Heart right ventricle (tissue), 16 donors: ENCODE measurements at regions not wholly inside any gene's neighbourhood (a gene's known extent, or its start where the extent isn't known, plus 50 kb on each side); places are given as distances from the start of the nearest gene placed in this dataset.
"Not testable (repeated sequence)": the region's sequence is repeated elsewhere in the genome, so short reads cannot be mapped to it uniquely, and the experiment has no call there.

Experiments
- ATAC-seq, 8 donors: fragments of 200-7000 bp; cut with Tn5 transposase; one replicate each; pipeline ENCODE4 v1.9.1; 2020; ENCODE audit warnings: mild to moderate bottlenecking in 8 of 8, moderate library complexity in 8 of 8, moderate number of reproducible peaks in 1 of 8
- DNase-seq, 2 donors: peaks; one replicate each; pipeline ENCODE4 v3.0.0-alpha.2; 2020
- H3K27ac ChIP-seq, 10 donors: fragments of 200-600 bp; sonication (generic) in 2 of 10; one replicate each; pipeline versions ENCODE4 v1.5.0 to v1.8.0; 2020 to 2022; ENCODE audit warnings: mild to moderate bottlenecking in 3 of 10
- H3K27me3 ChIP-seq, 7 donors: fragments of 200-600 bp; one replicate each; pipeline ENCODE4 v1.8.0; 2021 to 2022; ENCODE audit warnings: mild to moderate bottlenecking in 2 of 7
- H3K36me3 ChIP-seq, 9 donors: fragments of 200-600 bp; sonication (generic) in 1 of 9; one replicate each; pipeline versions ENCODE4 v1.5.0 to v1.8.0; 2020 to 2022; ENCODE audit warnings: mild to moderate bottlenecking in 2 of 9
- H3K4me1 ChIP-seq, 9 donors: fragments of 200-600 bp; sonication (generic) in 1 of 9; one replicate each; pipeline versions ENCODE4 v1.5.0 to v1.8.0; 2020 to 2022; ENCODE audit warnings: mild to moderate bottlenecking in 4 of 9
- H3K4me3 ChIP-seq, 10 donors: fragments of 200-600 bp; sonication (generic) in 2 of 10; one replicate each; pipeline versions ENCODE4 v1.5.0 to v1.8.0; 2020 to 2022; ENCODE audit warnings: mild to moderate bottlenecking in 7 of 10, moderate library complexity in 2 of 10
- H3K9me3 ChIP-seq, 11 donors: fragments of 200-600 bp in 10 of 11; sonication (generic) in 2 of 11; one replicate each; pipeline versions ENCODE4 v1.5.0 to v1.8.0; 2013 to 2022; ENCODE audit warnings: mild to moderate bottlenecking in 2 of 11, control low read depth in 1 of 11, moderate library complexity in 1 of 11
- WGBS, 2 donors: extraction: QIAGEN DNeasy Blood & Tissue Kit; methylation state at CpG; one replicate each; pipeline ENCODE4 v1.1.7; 2013; ENCODE audit warnings: inconsistent platforms in 1 of 2; 5-methylcytosine and 5-hydroxymethylcytosine counted together
- intact Hi-C, 10 donors: fragments of 100-400 bp; cut with DNase I; formaldehyde crosslinking; loops; one replicate each; pipeline versions ENCODE4 v1.11.1 to v1.14.2; 2022
- donor health status: Arrhythmogenic right ventricular cardiomyopathy.
- donor health status: ischemic (EF 13 %, LVEDD 7.1; RV severe dilation, severe dysfunction).
- donor health status: healthy with polysubstance abuse.
- donor health status: DM: no; HTN: yes; CAD: no.
- donor health status: DM: no; HTN: no; CAD: no.
- donor health status: ischemic (EF 25% LVEDD 6.9; RV normal size, moderate dysfunction).
- donor health status: ischemic (EF 25% LVEDD 5.7; RV mildly dilated, moderate dysfunction).
- donor health status: healthy.
- donor health status: DM: yes; HTN: yes; CAD: no.
- donor health status: Ischemic cardiomyopathy.
- donor health status: ischemic (EF 35%, LVEDD 5.7; RV mildly dilated, moderate dysfunction).
- donor health status: nonischemic (EF 11% LVEDD 7.7; RV severe dilation, severe dysfunction).
- donor health status: DM: yes; HTN: yes; CAD: no.
- donor health status: PGD.
- donor health status: ischemic (EF 29% LVEDD 5.4; RV normal size, mild dysfunction).
- donor health status: nonischemic (EF 23%, LVEDD 6.1; RV moderate dilation, normal function).

DNA sequence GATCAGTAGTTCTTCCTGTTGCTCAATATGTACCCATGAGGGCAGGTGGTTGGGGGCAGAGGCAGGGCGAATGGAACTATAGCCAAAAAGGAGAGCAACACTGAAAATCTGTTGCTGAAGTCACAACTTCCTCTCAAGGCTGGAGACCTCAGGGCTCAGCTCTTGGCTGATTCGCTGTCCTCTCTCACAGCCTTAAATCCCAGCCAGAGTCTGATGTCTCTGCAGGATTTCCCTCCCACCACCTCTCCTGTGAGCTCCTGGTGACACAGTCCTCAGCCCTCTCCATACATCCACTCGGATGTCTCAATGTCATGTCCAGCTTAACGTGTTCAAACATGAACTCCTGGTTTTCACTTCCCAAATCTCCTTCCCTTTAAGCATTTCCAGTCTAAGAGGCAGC is 218.7 kb upstream of the FAM240B start:
- DNase-seq, H3K9me3 ChIP-seq, H3K36me3 ChIP-seq, H3K27me3 ChIP-seq, H3K27ac ChIP-seq, ATAC-seq, H3K4me1 ChIP-seq, H3K4me3 ChIP-seq, intact Hi-C loops: not testable (repeated sequence)
- 40 to 72% methylated on average over 1 of the region's 4 CpGs for WGBS, 2 donors

- H3K9me3 ChIP-seq, H3K4me3 ChIP-seq, ATAC-seq, H3K4me1 ChIP-seq, DNase-seq, intact Hi-C loops, H3K27ac ChIP-seq, H3K27me3 ChIP-seq, H3K36me3 ChIP-seq: not testable (repeated sequence)
- WGBS, 2 donors = 62 to 70% methylated on average over 2 of the region's 4 CpGs
These were observed 208.0 kb upstream of the FAM240B start for GRCh38 chr9:38927970-38928369.

- intact Hi-C loops, H3K27ac ChIP-seq, ATAC-seq: not testable (repeated sequence)
These were observed 206.6 kb upstream of the FAM240B start for GRCh38 chr9:38926565-38926964.

GRCh38 chr9:38921253-38921652 is 201.3 kb upstream of the FAM240B start:
- H3K27ac ChIP-seq, DNase-seq, intact Hi-C loops, H3K36me3 ChIP-seq, H3K9me3 ChIP-seq, H3K4me3 ChIP-seq, H3K27me3 ChIP-seq, H3K4me1 ChIP-seq, ATAC-seq: not testable (repeated sequence)
- WGBS, 2 donors = no CpG with 5 or more reads among the region's 3 CpGs

More at GRCh38 chr9:38926565-38926964, 206.6 kb upstream of the FAM240B start:
- H3K4me3 ChIP-seq, H3K4me1 ChIP-seq, DNase-seq, H3K27me3 ChIP-seq, H3K36me3 ChIP-seq, H3K9me3 ChIP-seq: not testable (repeated sequence)
- no CpG with 5 or more reads among the region's 3 CpGs for WGBS, 2 donors

GRCh38 chr9:38910629-38911028 is 190.7 kb upstream of the FAM240B start:
- H3K9me3 ChIP-seq, H3K27me3 ChIP-seq, ATAC-seq, H3K4me1 ChIP-seq, H3K4me3 ChIP-seq, intact Hi-C loops, H3K36me3 ChIP-seq, DNase-seq, H3K27ac ChIP-seq: not testable (repeated sequence)
- WGBS, 2 donors = 55 to 65% methylated on average over 2 to 3 of the region's 4 CpGs

- H3K9me3 ChIP-seq, H3K36me3 ChIP-seq, H3K27me3 ChIP-seq, intact Hi-C loops, H3K27ac ChIP-seq, H3K4me3 ChIP-seq, DNase-seq, ATAC-seq, H3K4me1 ChIP-seq: not testable (repeated sequence)
- no CpG with 5 or more reads among the region's 11 CpGs for WGBS, 2 donors
These were observed 184.8 kb upstream of the FAM240B start for GRCh38 chr9:38904719-38905118.

GRCh38 chr9:38901534-38902177 is 181.7 kb upstream of the FAM240B start:
- DNase-seq, ATAC-seq, intact Hi-C loops, H3K27ac ChIP-seq, H3K4me3 ChIP-seq, H3K4me1 ChIP-seq, H3K9me3 ChIP-seq, H3K36me3 ChIP-seq, H3K27me3 ChIP-seq: not testable (repeated sequence)
- WGBS, 2 donors = no CpG with 5 or more reads among the region's 10 CpGs

DNA sequence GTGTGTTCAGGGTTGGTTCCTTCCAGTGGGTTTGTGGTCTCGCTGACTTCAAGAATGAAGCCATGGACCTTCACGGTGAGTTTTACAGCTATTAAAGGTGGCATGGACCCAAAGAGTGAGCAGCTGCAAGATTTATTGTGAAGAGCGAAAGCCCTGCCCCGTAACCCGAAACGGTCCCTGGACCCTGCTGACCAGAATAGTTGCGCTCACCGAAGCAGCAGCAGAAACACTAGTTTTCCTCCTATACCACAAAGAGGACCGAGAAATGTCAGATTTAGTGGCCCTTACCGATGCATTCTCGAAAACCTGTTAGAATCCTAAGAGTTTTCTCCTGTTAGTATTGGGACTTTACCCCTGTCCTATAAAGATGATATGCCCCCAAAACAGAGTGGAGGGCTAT is 176.5 kb upstream of the FAM240B start:
- H3K9me3 ChIP-seq, H3K4me1 ChIP-seq, DNase-seq, H3K27ac ChIP-seq, ATAC-seq, H3K36me3 ChIP-seq, H3K27me3 ChIP-seq, H3K4me3 ChIP-seq, intact Hi-C loops: not testable (repeated sequence)
- WGBS, 2 donors = 97% methylated on average over 9 of the region's 11 CpGs; no CpG with 5 or more reads in 1 of the 2 donors

GRCh38 chr9:38895227-38895626 is 175.3 kb upstream of the FAM240B start:
- intact Hi-C loops, H3K4me1 ChIP-seq, H3K36me3 ChIP-seq, H3K4me3 ChIP-seq, H3K9me3 ChIP-seq, H3K27me3 ChIP-seq, ATAC-seq, DNase-seq, H3K27ac ChIP-seq: not testable (repeated sequence)
- no CpG with 5 or more reads among the region's 1 CpG for WGBS, 2 donors

- intact Hi-C loops, H3K36me3 ChIP-seq, ATAC-seq, H3K4me3 ChIP-seq, H3K4me1 ChIP-seq, H3K27me3 ChIP-seq, DNase-seq, H3K27ac ChIP-seq, H3K9me3 ChIP-seq: not testable (repeated sequence)
- WGBS, 2 donors = 66% methylated on average over 4 of the region's 6 CpGs; no CpG with 5 or more reads in 1 of the 2 donors
These were observed 172.8 kb upstream of the FAM240B start for GRCh38 chr9:38892539-38893232.

- H3K4me3 ChIP-seq, H3K4me1 ChIP-seq, H3K9me3 ChIP-seq, intact Hi-C loops, ATAC-seq, H3K27ac ChIP-seq, H3K27me3 ChIP-seq, DNase-seq, H3K36me3 ChIP-seq: not testable (repeated sequence)
- 75% methylated on average over 2 of the region's 5 CpGs; no CpG with 5 or more reads in 1 of the 2 donors for WGBS, 2 donors
These were observed 166.1 kb upstream of the FAM240B start for GRCh38 chr9:38886076-38886475.
